ENCODE measurements at regions not wholly inside any gene's neighbourhood (a gene's known extent, or its start where the extent isn't known, plus 50 kb on each side); places are given as distances from the start of the nearest gene placed in this dataset.

- TF ChIP-seq GATA2 (IDR thresholded peaks at IDR 0.05; ENCODE audit: low read depth, low read length) (no peak), GATA3 (IDR thresholded peaks at IDR 0.05; ENCODE audit: low read depth, low read length) (no peak)
Measured at GRCh38 chr3:103889675-103890074, 1454.9 kb downstream of the ZPLD1 start.
